Hypothalamus (tissue), 51 donors: ENCODE measurements at regions not wholly inside any gene's neighbourhood (a gene's known extent, or its start where the extent isn't known, plus 50 kb on each side); places are given as distances from the start of the nearest gene placed in this dataset.
A peak's percentile ranks its signal among the peaks of the same experiment; 100 is the strongest.
"Not testable (repeated sequence)": the region's sequence is repeated elsewhere in the genome, so short reads cannot be mapped to it uniquely, and the experiment has no call there.

Source experiments
- DNase-seq, 51 donors: peaks; one replicate each; lab custom pipeline; 2025; lab: John Stamatoyannopoulos, UW

DNA sequence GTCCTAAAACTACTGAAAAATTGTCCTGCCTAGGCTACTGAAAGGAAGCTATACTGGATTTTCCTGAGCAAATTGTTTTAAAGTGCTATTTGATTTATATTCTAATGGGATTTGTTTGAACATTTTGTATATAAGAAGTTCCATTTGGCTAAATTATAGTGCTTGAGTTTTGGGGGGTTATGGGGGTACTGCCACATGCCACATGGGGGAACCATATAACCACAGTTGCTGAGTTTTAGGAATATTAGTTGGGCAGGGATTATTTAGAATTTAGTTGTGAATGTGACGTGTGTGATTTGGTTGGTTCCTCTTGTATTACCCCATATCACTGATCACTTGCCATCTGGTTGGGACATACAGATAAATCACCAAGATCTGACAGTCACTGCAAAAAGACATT is 224.5 kb upstream of the TAPT1 start:
- DNase-seq: no peak

DNA sequence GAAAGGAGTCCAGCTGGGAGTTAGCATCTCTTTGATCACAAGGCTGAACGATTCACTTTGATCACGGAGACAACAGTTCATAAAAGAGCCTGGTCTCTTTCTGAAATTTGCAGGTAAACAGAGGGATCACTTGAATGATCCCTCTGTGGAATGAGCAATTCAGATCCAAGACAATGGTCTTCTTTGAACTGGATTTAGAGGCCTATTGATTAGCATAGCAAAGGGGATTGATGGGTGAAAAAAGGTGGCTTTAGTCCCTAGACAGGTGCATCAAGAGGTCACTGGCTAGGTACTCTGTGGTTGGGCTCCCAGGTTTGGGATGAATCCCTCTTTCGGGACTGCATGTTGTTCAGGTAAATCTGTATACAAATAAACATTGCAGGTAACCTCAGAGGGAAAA is 223.8 kb upstream of the TAPT1 start:
- no peak for DNase-seq

DNA sequence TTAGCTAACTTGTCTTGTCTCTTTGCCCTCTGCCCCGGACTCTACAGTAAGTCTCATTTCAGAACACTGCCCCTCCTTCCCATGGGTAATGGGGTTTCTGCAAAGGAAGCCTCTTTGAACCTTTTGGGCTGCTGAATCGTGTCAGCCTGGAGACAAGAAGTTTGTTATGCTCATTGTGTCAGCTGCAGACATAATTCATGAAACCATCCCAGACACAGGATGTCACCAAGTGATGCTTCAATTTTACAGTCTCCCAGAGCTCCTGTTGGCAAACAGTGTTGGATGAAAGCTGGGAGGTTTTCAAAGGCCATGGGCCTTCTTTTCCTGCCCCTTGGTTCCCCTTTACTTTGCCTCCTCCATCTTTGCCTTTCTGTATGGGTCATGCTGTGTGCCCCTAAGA is 223.1 kb upstream of the TAPT1 start:
- DNase-seq: no peak

DNA sequence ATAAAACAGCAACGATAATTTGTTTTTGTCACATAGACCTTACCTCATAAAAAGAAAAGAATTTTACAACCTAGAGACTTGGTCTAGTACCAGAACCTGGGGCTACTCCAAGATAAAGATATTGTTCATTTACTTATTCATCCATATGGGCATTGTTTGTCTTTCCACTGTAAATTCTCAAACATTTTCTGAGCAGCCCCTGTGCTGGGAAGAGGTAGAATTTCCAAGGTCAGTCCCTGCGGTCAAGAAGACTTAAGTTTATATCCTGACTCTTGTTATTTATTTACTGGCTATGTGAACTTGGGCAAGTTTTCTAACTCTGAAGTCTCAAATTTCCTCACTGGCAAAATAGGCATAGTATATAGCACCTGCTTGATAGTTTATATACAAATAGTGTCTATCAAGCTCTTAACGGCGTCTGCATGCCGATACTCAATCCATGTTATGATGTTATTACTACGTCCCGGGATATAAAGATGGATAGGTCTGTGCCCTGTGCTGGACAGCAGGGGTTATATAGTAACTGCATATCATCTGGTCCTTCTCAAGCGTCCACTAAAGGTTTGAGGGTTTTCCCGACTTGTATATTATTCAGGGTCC is 222.1 kb upstream of the TAPT1 start:
- no peak for DNase-seq

DNA sequence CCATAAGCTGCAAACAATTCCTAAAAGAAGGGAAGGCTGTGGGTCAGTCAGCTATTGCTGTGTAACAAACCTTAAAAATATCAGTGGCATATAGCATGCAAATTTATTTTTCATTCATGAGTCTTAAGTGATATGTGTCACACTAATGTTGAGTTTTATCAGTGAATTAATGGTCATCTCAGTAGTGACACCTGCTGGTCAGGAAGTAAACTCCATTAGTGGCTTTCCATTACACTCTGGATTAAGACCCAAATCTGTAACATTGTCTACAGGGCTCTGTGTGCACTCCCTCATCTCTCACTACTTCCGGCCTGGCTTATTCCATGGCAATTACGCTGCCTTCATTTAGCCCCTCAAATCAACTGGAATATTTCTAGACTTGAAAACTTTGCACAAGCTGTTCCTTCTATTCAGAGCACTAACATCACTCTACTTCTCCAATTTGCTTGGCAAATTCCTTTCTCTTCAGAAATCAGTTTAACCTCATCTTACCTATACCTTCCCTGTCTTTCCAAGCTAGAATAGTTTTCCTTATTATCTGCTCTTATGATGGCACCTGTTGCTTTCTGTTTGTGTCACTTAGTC is 217.3 kb upstream of the TAPT1 start:
- no peak for DNase-seq

DNA sequence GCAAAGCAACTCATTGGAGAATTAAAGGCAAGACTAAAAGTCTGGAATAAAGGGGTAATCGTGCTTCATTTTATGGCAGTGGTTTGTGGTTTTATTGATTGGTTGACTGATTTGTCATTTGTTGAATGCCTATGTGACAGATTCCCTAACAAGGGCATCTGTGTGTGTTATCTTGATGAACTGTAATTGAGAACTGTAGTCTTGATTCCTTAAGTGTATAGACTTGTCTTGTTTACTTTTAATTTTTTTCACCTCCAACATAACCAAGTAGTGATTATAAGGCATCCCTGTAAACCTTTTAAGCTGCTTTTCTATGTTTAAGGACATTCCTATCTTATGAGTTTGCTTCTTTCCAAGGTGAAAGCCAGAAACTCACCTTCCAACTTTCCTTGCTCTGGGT is 216.0 kb upstream of the TAPT1 start:
- no peak for DNase-seq

DNA sequence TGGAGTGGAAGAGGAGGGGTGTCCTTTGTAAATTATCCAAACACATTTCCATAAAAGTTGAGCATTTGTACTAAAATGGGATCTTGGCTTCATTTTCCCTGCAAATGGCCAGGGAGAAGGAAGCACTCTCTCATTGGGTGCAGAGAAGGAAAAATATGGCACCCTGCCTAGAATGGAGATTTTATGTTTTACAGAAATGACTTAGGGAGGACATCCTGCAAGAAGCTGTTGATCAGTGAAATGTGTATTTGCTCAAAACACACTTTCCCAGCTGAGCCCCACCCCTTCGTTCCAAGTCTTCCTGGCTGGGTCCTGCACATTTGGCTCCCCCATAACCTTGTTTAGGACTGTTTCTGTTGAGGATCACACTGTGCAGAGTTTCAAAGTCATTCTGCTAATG is 213.5 kb upstream of the TAPT1 start:
- DNase-seq: no peak

DNA sequence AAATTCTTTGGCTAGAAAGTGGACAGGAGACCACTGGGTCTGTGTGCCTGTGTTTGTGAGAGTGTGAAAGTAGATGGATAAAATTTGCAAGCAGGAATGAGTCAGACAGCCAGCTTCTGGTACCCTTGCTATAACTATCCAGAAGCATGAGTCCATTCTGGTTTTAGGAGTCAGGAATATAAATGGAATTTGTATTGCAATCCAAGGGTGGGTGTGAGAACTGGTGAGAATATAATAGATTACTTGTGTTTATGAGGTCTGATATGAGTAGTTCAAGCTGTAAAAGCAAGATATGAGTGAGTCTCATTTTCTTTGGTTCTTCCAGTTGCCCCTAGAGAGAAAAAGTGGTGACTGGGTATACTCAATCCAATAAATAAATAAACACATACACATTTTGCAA is 212.7 kb upstream of the TAPT1 start:
- DNase-seq: no peak

DNA sequence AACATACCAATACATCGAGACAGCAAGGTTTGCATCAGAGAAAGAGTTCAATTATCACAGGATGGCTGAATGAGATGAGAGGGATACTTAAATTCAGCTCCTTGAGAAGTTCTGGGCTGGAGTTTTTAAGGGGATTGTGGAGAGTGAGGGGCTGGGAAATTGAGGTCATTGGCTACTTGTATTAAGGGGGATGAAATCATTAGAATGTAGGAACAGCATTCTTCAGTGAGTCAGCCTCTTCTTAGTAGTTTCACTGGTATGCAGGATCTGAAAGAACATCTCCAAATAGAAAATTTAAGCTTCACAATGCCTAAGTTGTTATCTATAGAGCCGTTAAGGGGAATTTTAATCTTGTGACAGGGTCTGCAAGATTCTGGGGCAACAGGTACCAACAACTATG is 211.6 kb upstream of the TAPT1 start:
- no peak for DNase-seq

DNA sequence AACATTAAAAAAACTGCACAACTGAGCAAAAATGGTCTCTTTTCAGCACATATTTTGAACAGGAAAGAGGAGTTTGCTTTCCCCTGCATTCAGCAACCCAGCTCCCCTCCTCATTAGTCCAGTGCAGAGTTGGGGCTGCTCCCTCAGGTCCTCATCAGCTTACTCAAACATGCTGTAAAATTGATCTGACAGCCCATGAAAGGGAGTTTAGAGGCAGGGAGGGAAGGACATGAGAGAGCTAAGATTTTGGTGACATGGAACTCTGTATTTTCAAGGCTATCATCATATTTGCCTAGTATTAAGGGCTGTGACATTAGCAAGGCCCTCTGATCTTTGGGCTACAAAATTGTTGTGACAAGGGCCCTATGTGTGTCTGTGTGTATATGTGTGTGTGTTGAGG is 205.6 kb upstream of the TAPT1 start:
- no peak for DNase-seq

DNA sequence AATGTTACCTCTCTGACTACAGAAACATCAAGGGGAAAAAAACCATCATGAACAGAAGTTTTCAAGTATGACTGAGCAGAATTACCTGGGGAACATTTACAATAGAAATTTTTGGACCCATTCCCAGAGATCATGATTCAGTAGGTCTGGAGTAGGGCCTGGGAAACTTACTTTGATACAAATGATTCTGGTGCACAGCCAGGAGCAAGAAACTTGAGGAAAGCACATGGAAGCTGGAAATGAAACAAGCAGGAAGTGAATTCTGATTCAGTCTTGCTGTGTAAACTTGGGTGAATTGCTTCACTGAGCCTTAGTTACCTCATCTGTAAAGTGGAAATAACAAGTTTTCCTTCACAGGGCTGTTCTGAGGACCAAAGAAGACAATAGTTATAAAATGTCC is 192.5 kb upstream of the TAPT1 start:
- DNase-seq: no peak

DNA sequence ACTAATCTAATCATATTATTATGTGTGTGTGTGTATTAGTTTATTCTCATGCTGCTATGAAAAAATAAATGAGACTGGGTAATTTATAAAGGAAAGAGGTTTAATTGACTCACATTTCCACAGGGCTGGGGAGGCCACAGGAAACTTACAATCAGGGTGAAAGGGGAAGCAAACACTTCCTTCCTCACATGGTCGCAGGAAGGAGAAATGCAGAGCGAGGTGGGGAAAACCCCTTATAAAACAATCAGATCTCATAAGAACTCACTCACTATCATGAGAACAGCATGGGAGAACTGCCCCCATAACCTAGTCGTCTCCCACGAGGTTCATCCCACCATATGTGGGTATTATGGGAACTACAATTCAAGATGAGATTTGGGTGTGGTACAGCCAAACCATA is 190.9 kb upstream of the TAPT1 start:
- no peak for DNase-seq

DNA sequence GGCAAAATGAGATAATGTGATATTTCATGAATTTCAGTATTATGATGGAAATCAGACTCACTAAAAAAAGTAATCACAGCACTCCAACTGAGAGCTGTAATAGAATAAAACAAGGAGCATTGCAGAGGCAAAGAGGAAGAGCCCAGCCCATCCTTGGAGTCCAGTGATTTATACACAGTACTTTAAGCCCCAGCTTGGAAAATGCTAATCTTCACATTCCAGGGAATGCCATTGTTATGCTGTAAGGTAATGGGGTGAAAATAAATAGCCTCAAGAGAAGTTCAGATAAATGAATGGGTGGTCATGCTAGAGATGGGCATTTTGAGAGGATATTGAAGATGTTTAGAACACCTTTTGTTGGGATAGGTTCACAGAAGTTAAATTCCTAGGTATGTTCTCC is 190.3 kb upstream of the TAPT1 start:
- DNase-seq: no peak

DNA sequence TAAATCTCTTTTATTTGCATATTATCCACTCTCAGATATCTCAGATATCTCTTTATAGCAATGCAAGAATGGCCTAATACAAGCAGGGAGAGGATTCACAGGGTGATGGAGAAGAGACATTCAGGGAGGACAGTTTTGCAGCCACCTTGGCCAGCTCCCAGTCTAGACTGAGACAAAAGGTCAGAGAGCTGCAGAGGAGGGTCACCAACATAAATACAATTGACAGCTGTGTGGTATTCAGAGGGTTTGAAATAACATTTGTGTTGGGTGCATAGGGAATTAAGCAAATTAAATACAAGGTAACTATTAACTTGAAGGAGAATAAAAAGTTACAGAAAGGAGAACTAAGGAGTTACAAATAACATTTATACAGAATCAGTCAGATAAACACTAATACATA is 189.5 kb upstream of the TAPT1 start:
- DNase-seq: no peak

DNA sequence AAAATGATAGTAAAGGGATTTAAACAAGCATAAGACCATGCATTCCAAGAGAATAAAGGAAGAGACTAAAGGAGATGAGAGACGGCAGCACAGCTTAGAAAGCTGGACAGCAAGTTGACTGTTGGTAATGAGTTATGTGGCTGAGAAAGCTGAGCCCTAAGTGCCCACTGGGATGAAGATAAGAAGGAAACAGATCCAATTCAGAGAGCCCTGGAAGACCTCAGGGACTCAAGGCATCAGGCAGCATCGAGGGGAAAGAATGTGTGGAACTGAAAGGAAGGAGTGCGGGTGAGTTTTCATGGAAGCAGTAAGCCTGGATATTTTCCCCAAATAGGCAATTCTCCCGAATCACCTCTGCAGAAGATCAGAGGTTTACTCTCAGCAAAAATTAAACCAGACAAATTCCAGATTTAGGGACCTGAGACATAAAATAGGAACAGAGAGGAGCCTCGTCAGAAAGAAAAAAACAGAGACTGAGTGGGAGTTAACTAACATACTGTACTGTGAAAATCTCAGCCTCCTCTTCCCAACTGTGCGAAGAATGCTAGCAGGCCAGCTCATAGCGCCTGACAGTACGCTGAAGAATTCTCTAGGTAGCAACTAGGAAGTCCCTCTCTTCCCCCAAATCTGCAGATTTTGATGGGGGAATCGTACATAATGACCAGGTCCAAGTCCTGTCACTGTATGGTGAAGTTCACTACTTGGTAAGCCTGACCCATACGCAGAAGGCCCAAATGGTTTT is 187.7 kb upstream of the TAPT1 start:
- DNase-seq: peak in 1 of 51 donors; percentile 3

DNA sequence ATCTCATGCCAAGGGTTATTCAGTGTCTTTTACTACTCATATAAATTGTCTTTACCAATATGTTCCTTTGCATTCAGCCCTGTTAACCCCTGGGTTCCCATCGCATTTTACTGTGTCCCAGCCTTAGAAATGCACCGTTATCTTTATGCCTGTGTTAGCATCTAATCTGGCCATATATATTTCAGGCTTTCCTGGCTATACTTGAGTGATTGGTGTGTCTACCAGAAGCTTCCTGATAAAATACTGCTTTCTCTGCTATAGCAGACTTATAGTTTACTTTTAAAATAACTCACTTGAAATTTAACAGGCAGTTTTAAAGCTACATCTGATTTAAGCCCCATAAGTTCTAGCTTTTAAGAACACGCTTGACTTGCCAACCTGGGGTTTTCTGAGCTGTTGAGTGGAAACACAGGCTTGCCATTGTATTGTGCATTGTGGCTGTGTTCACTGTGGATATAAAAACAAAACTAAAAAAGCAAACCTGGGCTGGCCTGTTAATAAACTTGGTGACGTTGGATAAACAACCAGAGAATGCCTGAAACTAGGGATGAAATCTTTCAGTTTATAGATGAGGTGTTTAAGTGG is 185.3 kb upstream of the TAPT1 start:
- DNase-seq: no peak

DNA sequence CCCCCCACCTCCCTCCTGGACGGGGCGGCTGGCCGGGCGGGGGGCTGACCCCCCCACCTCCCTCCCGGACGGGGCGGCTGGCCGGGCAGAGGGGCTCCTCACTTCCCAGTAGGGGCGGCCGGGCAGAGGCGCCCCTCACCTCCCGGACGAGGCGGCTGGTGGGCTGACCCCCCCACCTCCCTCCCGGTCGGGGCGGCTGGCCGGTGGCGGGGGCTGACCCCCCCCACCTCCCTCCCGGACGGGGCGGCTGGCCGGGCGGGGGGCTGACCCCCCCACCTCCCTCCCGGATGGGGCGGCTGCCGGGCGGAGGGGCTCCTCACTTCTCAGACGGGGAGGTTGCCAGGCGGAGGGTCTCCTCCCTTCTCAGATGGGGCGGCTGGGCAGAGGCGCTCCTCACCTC is 166.9 kb upstream of the TAPT1 start:
- DNase-seq: not testable (repeated sequence)

DNA sequence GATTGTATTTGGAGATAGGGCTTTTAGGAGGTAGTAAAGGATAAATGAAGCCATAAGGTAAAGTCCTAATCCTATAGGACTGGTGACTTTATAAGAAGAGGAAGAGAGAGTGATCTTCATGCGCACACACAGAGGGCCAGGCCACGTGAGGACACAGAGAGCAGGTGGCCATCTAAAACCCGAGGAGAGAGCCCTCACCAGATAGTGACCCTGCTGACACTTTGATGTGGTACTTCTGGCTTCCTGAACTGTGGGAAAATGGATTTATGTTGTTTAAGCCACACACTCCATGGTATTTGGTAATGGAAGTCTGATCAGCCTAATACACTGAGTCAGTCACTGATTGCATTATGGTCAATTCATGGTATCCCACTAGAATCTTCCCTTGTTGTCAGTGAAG is 164.9 kb upstream of the TAPT1 start:
- DNase-seq: no peak

DNA sequence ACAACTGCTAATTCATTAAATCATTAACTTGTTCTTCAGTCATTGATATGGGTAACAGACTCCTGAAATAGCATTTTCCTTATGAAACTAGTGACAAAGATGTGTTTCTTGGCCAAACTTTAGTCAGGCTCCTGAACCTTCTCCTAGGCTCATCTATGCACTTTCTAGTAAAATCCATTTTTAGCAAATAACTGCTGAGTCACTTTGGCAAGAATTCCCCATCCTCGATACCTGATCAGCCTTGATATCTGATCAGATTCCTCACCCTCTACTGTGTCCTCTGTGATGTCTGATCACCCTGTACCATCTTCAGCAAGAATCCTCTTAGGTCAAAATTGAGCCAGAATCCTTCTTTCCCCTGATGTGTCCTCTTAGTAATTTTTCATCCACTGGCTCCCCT is 161.2 kb upstream of the TAPT1 start:
- no peak for DNase-seq

DNA sequence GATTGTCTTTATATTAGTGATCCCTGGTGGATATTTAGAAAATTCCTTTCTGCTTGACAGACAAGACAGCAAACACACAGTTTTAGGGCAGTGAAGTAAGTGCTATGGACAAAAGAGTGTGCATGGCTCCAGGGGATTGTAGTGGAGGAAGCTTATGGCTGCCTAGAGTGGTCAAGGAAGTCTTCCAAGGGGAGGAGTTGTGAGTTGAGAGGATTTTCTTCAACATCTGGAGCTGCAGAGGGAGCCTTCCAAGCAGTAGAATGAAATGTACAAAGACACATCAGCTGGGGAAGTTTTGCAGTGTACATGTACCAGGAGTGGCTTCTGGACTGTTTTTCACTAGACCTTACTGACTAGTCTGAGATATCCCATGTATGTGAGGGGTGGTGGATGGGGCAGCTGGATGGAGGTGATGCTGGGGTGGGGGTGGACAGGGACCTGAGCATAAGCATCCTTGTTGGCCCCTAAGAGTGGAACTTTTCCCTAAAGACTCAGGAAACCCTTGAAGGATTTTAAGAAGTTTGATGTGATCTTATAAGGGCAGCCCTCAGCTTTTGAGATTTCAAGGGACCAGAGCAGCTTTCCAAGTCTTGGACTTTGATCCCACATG is 160.5 kb upstream of the TAPT1 start:
- no peak for DNase-seq

DNA sequence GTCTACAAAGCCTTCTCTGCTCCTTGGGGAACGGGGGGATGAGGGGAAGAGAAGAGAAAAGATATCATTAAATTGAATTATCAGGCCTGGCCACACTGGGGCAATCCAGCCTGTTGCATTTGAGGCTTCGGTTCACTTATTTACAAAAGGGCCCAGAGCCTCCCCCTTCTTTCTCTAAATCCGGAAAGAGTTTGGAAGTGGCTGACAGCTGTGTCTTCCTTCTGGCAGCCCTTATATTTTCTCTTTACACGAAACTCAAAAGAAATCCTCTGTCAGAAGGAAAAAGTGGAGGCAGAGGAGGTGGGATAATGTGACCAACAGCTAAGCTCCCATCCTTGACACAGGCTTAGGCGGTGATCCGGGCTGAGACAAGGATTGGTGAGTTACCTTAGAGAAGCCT is 158.3 kb upstream of the TAPT1 start:
- DNase-seq: peak in 1 of 51 donors; percentile 4

DNA sequence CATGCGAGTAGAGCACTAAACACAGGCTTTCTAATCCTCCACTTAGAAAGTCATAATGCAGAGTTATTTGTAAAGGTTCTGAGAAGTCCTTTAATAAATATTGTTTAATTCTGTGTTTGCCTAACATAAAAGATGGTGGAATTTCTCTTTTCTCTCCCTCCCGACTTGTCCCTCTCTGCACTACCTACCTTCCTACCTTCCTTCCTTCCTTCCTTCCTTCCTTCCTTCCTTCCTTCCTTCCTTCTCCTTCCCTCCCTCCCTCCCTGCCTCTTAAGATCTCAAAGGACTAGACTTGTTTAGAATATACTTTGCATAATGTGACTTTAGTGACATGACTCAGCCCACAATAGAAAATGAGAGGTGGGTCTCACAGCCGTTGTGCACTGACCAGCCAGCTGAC is 156.3 kb upstream of the TAPT1 start:
- DNase-seq: no peak
